NCI-H2196 (cell line): ENCODE measurements at regions not wholly inside any gene's neighbourhood (a gene's known extent, or its start where the extent isn't known, plus 50 kb on each side); places are given as distances from the start of the nearest gene placed in this dataset.
"Not testable (repeated sequence)": the region's sequence is repeated elsewhere in the genome, so short reads cannot be mapped to it uniquely, and the experiment has no call there.

Experiments used
- DNase-seq: peaks from one replicate; lab custom pipeline; 2025; ENCODE audit not compliant: unreplicated experiment; lab: John Stamatoyannopoulos, UW

DNA sequence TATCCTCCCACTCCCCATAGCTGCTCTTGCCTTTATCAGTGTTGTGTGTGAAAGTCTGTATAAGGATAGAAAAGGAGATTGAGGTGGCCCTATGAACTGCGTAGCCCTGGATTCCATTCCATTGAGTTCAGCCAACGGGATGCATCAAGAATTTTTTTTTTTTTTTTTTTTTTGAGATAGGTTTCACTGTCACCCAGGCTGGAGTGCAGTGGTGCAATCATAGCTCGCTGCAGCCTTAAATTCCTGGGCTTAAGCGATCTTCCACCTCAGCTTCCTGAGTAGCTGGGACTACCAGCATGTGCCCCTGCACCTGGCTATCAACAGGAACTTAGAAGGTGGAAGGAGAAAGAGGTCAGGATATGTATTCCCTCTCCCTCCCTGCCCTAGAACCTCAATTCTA, 187.2 kb upstream of the SPRY1 start:
- no peak for DNase-seq

DNA sequence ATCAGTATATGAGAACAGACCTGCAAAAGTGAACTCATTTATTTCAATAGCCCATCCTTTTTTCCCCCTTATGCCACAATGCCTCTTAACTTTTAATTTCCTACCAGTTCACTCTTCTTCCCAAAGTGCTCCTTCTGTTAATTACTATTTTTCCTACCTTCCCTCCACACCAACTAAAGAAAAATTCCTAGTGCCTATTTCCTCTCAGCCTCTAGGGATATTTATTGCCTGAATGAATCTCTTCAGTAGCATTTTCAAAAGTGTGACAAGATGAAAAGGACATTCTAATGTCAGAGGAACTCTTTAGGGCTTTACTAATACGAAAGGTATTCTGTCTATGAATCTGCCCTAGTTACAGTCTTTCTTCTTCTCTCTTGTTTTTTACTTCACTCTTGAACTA, 181.1 kb upstream of the SPRY1 start:
- no peak for DNase-seq

- no peak for DNase-seq
These were observed 180.1 kb upstream of the SPRY1 start for GRCh38 chr4:123216543-123216942.

- no peak for DNase-seq
These were observed 179.6 kb upstream of the SPRY1 start for GRCh38 chr4:123216946-123217345.

GRCh38 chr4:123217664-123218063, 178.9 kb upstream of the SPRY1 start:
- DNase-seq = no peak

- DNase-seq = no peak
These were observed 177.6 kb upstream of the SPRY1 start for GRCh38 chr4:123218981-123219380.

DNA sequence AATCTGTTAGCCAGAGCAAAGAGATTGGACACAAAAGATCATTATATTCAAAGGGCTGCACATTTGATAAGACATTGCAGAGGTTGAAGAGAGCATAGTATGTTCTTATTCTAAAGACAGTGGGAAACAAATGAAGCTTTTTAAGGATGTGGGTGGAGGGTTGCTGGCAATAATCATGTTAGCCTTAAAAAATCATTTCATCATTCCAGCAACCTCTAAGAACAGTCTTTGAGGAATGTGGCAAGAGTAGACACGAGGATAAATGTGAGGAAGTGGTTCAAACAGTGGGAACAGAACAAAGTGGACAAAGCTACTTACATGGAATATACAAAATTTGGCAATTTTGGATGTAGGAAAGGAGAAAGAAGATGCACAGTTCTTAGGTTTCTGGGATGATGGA, 167.3 kb upstream of the SPRY1 start:
- DNase-seq = no peak

- no peak for DNase-seq
These were observed 166.5 kb upstream of the SPRY1 start for GRCh38 chr4:123230061-123230460.

GRCh38 chr4:123232439-123232838, 164.2 kb upstream of the SPRY1 start:
- no peak for DNase-seq

- DNase-seq = no peak
These were observed 163.3 kb upstream of the SPRY1 start for GRCh38 chr4:123233136-123233768.

- no peak for DNase-seq
These were observed 161.6 kb upstream of the SPRY1 start for GRCh38 chr4:123234955-123235354.

- DNase-seq = no peak
These were observed 161.2 kb upstream of the SPRY1 start for GRCh38 chr4:123235431-123235830.

GRCh38 chr4:123236606-123237005, 160.0 kb upstream of the SPRY1 start:
- DNase-seq = no peak

DNA sequence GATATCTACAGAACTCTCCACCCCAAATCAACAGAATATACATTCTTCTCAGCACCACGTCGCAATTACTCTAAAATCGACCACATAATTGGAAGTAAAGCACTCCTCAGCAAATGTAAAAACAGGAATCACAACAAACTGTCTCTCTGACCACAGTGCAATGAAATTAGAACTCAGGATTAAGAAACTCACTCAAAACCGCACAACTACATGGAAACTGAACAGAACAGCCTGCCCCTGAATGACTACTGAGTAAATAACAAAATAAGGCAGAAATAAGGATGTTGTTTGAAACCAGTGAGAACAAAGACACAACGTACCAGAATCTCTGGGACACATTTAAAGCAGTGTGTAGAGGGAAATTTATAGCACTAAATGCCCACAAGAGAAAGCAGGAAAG, 156.3 kb upstream of the SPRY1 start:
- DNase-seq = not testable (repeated sequence)

DNA sequence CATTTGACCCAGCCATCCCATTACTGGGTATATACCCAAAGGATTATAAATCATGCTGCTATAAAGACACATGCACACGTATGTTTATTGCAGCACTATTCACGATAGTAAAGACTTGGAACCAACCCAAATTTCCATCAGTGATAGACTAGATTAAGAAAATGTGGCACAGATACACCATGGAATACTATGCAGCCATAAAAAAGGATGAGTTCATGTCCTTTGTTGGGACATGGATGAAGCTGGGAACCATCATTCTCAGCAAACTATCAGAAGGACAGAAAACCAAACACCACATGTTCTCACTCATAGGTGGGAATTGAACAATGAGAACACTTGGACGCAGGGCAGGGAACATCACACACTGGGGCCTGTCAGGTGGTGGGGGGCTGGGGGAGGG, 153.4 kb upstream of the SPRY1 start:
- not testable (repeated sequence) for DNase-seq

DNA sequence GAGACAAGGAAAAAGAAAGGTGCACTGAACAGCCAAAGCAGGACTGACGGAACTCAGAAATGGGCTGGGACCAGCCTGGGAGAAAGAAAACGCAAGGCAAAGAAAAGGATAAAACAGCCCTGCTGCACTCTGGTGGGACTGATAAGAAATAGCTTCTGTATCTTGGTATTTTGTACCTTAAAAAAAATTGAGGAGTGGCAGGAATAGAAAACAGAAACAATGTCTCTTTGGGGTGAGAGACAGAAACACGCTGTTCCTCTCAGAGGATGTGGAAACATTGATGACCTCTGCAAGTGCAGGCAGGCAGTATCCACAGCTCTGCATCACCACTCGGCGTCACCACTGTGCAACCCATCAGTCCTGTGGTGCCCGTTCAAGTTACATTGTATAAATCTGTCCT, 152.5 kb upstream of the SPRY1 start:
- DNase-seq = no peak

DNA sequence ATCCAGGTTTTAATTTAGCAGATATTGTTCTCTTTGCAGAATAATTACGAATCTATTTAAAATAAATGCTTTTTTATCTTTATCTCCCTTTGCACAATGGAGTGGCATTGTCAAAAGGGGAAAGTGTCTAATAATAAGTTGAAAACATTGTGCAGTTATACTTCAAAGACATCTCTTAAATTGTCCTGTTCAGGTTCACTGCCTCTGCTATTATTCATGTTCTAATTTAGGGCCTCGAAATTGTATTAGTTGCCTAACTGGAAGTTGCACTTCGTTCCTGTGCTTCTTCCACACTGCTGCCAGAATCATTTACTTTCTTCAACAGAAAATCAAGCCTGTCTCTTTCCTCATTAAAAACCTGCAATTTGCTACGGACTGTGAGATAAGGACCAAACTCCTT, 150.5 kb upstream of the SPRY1 start:
- DNase-seq = no peak

GRCh38 chr4:123248085-123248659, 148.4 kb upstream of the SPRY1 start:
- DNase-seq = no peak

- no peak for DNase-seq
These were observed 146.8 kb upstream of the SPRY1 start for GRCh38 chr4:123249821-123250220.

GRCh38 chr4:123250843-123251242, 145.8 kb upstream of the SPRY1 start:
- no peak for DNase-seq

DNA sequence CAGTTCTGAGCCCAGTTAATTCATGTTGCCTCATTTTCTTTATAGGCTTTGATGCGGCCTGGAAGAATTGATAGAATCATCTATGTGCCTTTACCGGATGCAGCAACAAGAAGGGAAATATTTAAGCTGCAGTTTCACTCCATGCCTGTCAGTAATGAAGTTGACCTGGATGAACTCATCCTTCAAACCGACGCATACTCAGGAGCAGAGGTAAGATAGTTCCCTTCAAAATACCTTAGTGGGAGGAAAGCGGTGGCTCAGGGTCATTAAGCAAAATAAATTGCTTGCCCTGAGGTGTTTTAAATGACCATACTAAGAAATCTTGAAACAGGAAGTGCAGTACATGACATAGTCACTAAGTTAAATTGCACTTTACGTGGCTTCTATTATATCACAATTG, 140.6 kb upstream of the SPRY1 start:
- DNase-seq = no peak

DNA sequence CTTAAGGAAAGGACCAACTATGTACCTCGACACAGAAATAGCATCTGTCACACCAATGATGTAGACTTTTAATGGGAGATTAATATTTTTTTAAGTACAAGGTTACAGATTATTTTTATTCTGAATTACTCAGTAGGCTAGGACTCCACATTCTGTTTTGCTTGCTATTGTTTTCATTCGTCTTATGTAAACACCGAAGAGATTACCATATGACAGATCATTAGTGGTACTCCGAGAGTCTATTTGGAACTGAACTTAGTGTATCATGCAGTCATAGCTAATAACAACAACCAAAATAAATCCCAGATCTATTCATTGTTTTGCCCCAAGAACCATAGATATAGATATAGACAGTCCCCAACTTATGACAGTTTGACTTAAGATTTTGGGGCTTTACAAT, 139.7 kb upstream of the SPRY1 start:
- DNase-seq = no peak

DNA sequence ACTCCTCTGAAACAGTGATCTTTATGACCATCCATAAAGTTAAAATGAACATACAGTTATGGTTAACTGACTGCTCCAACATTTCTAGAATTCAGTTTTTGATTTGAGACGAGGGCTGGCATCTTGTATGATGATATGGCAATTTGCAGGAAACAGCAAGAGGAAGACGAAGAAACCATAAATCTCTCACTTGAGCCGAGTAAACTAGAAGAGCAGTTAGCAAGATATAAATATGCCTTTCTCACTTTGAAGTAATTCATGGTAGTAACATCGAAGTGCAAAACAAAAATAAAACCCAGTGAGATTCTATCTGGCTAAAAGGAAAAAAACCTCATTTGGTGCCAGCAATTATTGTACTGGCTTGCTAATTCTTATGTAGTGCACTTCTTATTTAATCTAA, 139.0 kb upstream of the SPRY1 start:
- no peak for DNase-seq
